ENCODE measurements at regions not wholly inside any gene's neighbourhood (a gene's known extent, or its start where the extent isn't known, plus 50 kb on each side); places are given as distances from the start of the nearest gene placed in this dataset.
A peak's percentile ranks its signal among the peaks of the same experiment; 100 is the strongest.

DNA sequence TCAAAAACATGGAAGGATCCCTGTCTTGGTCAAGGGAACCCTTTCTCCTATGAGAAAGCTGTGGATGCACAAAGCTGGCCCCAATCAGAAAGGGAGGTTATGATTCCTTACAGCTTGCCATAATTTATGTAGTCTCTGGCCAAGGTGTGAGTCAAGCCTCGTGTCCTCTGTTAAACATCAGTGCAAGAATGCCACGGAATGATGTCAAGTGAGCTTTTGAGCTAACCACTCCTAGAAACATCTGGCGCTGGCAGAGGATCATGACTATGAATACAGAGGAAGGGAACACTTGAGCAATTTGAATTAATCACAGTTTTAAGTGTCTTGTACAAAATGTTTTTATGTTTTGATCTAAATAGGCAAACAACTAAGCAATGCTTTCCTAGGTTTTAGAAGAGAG, 51.5 kb upstream of the RAP2C start:
- peak; percentile 68 for DNase-seq (ENCODE audit: extremely low read depth, low read depth)
- TF ChIP-seq, protein P1, sequence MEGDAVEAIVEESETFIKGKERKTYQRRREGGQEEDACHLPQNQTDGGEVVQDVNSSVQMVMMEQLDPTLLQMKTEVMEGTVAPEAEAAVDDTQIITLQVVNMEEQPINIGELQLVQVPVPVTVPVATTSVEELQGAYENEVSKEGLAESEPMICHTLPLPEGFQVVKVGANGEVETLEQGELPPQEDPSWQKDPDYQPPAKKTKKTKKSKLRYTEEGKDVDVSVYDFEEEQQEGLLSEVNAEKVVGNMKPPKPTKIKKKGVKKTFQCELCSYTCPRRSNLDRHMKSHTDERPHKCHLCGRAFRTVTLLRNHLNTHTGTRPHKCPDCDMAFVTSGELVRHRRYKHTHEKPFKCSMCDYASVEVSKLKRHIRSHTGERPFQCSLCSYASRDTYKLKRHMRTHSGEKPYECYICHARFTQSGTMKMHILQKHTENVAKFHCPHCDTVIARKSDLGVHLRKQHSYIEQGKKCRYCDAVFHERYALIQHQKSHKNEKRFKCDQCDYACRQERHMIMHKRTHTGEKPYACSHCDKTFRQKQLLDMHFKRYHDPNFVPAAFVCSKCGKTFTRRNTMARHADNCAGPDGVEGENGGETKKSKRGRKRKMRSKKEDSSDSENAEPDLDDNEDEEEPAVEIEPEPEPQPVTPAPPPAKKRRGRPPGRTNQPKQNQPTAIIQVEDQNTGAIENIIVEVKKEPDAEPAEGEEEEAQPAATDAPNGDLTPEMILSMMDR (IDR thresholded peaks at IDR 0.05; ENCODE audit: low read depth, low read length) = no peak

DNA sequence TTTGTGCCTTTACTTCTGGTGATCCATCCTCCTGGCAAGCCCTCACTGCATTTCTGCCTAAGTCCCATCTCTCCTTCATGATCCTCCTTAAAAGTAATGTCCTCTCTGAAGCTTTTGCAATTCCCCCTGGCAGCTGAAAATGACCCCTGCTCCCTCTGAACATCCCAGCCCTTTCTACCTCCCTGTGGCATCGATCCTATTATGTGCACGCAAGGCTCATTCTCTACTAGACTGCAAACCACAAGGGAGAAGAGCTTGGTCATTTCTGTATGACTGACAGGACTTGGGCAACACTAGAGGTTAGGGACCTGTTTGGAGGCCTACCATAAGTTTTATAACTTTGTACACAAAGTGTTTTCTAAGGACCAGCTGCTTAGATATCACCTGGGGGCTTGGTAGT, 50.8 kb upstream of the RAP2C start:
- TF ChIP-seq, protein P1 (IDR thresholded peaks at IDR 0.05; ENCODE audit: low read depth, low read length) = no peak
- no peak for DNase-seq (ENCODE audit: extremely low read depth, low read depth)
